Astrocyte of the spinal cord (primary cell): ENCODE measurements at regions not wholly inside any gene's neighbourhood (a gene's known extent, or its start where the extent isn't known, plus 50 kb on each side); places are given as distances from the start of the nearest gene placed in this dataset.

Experiments used
- DNase-seq: peaks from one replicate; pipeline ENCODE4 v3.0.0; 2011; ENCODE audit warnings: low read depth, low spot score
- H3K4me3 ChIP-seq: 2 replicates; pipeline ENCODE4 v1.5.1; 2011; ENCODE audit warnings: low read depth, mild to moderate bottlenecking, low read length, moderate library complexity
- CTCF ChIP-seq: IDR thresholded peaks from 2 replicates; pipeline ENCODE4 v1.5.1; 2012; ENCODE audit warnings: low read depth, mild to moderate bottlenecking, low read length, inconsistent platforms
- in situ Hi-C: cut with HindIII; loops from 2 replicates; pipeline ENCODE4 v1.10.0; 2017; ENCODE audit warnings: low sequenced_read_pairs

GRCh38 chr10:108716352-108716751 is 1207.0 kb downstream of the XPNPEP1 start:
- DNase-seq = no peak
- in situ Hi-C loops = no loop called here
- no peak overlapping the region for H3K4me3 ChIP-seq
- no peak for TF ChIP-seq CTCF

DNA sequence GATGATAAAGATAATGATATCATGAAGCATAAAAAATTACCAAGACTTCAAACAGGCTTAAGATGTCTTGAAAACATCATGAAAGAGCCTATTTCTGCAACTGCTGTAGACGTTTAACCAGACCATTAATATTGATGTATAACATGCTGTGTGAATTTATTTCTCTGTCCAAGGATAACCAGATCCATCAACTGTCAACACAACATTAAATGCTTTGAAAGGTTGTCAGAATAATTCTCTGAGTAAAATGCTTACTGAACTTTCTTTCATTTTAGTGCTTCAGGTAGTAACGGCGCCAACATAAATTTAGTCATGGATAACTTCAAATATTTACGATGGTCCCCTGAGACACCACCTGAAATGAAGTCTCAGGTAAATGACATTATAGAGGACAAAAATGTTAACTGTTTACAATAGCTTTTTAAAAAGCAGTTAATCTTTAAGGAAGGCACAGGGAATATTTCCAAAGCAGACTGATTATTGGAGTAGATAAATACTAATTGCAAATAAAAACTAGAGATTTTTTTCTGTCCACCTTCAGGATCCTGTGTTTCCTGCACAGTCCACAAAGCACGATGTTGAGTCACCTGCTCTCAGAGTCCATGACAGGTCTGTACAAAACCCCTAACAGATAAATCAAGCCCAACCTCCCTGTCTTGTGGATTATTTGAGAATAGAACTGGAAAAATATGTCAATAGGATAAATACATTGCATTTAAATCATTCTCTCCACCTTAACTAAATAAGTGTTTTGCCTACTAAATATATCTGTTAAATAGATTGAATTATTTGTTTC is 1213.2 kb downstream of the XPNPEP1 start:
- DNase-seq = no peak
- in situ Hi-C loops = no loop called here
- no peak for TF ChIP-seq CTCF
- no peak overlapping the region for H3K4me3 ChIP-seq

DNA sequence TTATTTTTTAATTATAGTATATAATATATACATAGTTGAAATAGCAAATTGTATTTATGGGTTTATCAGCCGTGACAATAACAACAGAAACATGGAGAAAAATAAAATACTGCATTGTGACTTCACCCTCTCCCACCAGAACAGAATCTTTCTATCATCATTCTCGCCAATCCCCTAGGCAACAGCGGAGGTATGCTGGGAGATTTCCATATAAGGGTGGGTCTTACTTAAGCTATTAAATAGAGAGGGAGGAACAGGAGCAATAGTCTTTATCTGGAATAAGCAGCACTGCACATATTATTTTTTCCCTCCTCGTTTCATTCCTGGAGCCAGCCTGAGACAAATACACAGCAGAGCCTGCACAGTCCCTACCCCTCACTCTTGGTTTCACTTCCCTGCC is 1214.9 kb downstream of the XPNPEP1 start:
- no peak for DNase-seq
- no peak for TF ChIP-seq CTCF
- in situ Hi-C loops = no loop called here
- H3K4me3 ChIP-seq = no peak overlapping the region

DNA sequence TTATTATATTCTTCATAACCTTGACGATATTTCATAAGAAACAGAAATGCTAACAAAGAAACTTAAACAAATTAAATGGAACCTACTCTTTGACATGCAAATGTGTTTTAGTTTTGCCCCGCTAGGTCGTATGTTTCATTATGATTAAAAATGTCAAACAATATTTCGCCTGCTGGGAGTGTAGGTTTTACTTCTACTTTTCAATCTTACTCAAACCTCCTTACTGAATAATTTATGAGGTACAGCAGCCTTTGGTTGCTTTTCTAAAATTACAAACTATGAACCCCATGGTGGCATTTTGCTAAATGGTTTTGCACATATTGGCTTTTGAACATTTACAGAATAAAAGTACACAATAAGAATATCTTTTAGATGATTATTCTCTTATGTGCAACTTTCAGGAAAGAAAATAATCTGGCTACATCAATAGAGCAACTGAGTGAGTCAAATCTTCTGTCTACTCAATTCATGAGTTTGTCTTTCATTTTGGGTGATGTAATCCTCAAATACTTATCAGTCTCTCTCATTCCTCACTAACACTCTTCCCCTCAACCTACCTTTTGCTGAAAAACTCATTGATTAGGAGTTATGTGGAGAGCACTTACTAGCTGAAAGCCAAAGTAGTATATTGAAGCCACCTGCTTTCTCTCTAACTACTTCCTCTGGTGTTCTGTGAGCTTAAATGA is 1226.4 kb downstream of the XPNPEP1 start:
- in situ Hi-C loops = no loop called here

GRCh38 chr10:108691126-108691525 is 1232.2 kb downstream of the XPNPEP1 start:
- H3K4me3 ChIP-seq = no peak overlapping the region
- TF ChIP-seq CTCF = no peak
- DNase-seq = no peak
- in situ Hi-C loops = no loop called here

More for the DNA sequence above, 1226.4 kb downstream of the XPNPEP1 start:
- no peak for DNase-seq
- no peak overlapping the region for H3K4me3 ChIP-seq
- no peak for TF ChIP-seq CTCF

GRCh38 chr10:108690530-108690929 is 1232.8 kb downstream of the XPNPEP1 start:
- no peak overlapping the region for H3K4me3 ChIP-seq
- in situ Hi-C loops = no loop called here
- no peak for TF ChIP-seq CTCF
- no peak for DNase-seq
